ENCODE measurements at regions not wholly inside any gene's neighbourhood (a gene's known extent, or its start where the extent isn't known, plus 50 kb on each side); places are given as distances from the start of the nearest gene placed in this dataset.

DNA sequence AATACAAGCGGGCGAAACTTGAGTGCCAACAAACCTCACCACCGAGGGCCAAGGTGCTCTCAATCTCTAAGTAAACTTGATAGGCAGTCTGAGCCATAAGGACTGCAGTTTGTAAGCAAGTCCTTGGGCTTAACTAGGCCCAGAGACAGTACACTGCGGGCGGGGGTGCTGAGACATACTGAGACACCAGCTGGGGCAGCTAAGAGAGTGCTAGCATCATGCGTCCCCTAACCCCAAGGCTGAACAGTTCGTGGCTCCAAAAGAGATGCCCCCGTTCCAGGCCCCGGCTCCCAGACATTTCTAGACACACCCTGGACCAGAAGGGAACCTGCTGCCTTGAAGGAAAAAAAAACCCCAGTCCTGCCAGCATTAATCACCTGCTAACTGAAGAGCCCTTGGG is 126.8 kb upstream of the PRDX4 start:
- no peak for DNase-seq

DNA sequence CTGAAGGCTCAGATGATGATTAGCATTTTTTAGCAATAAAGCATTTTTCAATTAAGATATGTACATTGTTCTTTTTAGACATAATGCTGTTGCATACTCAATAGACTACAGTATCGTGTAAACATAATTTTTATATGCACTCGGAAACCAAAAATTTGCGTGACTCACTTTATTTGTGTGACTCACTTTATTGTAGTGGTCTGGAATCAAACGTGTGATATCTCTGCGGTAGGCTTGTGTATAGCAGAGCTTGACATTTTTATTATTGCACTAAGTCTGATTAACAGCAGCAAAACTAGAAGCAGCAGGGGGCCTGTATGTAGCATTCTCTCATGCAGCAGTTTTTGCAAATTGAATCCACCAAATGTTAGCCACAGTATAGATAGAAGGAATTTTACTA is 119.1 kb upstream of the PRDX4 start:
- DNase-seq: no peak

DNA sequence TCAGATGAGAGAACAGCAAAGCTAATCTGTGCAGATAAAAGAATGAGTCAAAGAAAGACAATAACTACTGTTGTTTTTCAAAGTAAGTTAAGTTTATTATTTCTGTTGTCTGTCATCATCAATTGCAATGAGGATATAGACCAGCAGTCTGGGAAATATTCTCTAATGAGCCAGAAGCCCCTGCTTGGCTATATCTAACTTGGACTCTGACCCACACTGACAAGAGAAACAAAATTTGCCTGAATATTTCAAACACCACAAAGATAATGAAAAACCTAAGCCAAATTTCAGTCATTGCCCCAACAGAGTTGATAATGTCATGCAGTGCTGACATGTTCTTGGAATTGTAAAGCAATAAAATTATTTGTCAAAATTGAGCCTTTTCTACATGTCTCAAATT is 115.0 kb upstream of the PRDX4 start:
- DNase-seq: no peak

DNA sequence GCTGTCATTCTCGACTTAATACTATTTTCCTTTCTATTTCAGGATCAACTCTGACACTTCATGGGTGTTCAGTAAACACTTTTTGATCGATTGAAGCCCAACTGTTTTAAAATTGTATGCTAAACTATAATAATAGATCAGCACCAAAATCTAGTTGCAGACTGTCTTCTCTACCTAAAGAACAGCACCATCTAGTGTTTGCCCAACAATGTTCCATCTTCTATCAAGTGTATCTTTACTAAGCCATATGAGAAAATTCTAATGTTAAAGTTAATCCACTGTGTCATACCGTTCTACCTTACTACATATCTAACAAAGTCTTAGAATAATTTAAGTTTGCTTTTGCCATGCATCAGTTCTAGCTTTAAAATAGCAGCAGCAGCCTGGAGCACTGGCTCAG is 113.0 kb upstream of the PRDX4 start:
- peak; percentile 76 for DNase-seq

DNA sequence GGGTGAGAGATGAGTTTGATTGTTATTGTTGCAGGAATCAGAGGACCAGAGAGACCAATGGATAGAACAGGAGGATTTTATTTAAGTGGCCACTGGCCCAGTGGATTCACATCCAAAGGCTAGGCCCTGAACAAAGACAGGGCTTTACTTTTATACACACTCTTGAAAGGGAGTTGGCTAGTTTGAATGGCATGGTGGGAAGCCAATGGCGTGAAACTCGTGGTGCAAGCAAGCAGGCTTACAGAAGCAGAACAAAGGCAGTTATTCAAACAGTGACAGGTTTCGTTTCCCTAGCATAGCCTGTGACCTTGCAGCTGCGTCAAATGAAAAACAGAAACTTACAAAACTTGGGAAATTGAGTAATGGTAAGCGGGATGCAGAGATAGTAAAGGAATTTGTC is 110.2 kb upstream of the PRDX4 start:
- no peak for DNase-seq

DNA sequence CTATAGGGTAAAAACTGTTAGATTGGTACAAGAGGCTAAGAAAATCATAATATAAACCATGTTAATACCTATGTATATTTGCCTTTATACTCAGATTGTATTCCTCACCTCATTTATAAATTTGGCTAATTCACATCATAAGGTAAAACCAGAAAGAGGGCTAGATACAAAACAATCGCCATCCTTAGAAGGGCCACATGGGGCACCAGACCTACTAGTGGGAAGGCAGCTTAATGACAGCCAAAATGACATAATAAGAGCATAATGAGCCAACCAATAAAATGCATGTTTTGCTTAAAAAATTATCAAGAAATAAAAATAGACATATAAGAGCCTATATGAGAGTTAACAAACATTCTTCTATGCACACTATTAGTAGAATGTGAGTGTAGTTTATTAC is 107.3 kb upstream of the PRDX4 start:
- DNase-seq: no peak

DNA sequence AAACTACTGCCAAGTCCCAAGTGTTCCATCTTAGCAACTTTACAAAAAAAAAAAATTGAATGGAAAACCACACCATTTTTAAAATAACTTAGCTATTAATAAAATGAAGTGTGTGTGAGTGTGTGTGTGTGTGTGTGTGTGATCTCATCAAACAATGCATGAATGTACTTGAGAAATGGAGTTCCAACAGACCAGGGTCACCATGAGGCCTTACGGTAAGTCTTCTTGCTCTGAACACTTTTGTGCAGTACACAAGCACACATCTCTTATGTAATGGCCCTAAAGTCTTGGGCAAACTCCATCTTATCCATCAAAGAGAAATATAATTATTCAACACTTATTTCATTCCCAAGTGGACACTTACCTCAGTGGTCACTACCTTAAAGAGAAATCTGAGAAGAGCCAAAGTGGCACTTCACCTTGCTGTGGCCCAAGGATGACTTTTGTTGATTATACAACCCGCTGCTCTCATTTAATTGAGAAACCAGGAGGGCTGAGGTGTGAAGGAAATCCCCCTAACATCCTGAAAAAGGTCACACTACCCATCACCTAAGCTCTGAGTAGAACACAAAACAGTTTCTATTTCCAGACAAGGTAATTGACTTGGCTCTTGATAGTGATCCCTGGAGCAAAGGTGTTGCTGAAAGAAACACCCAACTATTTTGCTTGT is 96.5 kb upstream of the PRDX4 start:
- DNase-seq: no peak

DNA sequence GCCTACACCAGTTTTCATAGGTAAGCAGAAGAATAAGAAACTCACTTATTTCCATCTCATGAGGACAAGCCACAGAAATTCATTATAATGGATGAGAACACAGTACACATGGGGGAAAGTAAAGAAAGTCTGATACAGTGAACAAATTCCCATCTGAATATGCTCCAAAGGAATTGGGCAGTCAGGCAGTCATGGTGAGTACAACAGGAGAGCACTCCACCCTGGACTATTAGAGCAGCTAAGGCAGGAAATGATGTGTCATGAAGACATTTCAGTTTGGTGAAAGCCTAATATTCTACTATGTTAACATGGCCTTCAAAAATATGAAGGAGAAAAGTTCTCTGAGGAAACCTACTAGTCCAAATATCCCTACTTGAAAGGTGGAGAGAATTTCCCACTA is 92.0 kb upstream of the PRDX4 start:
- no peak for DNase-seq

DNA sequence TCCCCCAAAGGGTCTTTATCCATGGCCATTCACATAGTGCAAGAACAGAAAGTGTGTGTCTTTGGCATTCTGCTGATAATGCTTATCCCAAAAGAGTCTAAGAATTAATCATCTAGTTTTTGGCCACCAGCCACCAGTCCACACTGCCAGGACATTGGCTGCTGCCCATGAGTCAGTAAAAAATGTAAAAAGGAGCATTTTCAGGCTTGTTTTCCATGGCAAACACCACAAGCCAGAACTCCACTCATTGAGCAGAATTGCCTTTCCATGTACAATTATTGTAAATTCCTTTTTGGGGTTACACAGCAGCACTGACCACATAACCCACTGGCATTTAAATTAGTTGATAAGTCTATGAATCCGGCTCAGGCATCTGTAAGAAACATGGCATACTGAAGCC is 89.2 kb upstream of the PRDX4 start:
- no peak for DNase-seq

DNA sequence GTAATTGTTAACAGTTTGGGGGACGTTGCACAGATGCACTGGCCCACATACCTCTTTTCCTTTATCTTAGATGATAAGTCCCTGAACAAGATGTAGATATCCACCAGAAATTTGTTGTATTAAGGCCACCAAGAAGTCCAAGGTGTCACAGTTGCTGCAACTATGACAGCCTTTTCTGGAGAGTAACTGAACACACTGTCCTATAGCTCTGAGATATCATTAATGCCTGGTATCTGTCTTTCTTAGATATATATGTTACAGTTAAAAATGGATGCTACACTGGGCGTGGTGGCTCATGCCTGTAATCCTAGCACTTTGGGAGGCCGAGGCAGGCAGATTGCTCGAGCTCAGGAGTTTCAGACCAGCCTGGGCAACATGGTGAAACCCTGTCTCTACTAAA is 77.8 kb upstream of the PRDX4 start:
- no peak for DNase-seq

DNA sequence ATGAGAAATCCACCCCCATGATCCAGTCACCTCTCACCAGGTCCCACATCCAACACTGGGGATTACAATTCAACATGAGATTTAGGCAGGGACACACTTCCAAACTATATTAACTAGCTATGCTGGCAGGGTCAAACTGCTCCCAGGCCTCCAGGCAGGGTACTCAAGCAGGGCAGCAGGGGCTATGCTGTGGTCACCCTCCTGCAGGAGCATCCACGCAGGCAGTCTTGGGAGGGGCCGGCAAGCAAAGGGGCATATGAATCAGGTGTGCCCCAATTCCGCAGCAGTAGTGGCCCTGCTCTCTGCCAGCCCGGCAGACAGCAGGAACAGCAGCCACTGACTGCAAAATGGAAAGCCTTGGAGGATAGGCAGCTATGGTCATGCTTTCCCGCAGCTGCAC is 74.6 kb upstream of the PRDX4 start:
- no peak for DNase-seq

DNA sequence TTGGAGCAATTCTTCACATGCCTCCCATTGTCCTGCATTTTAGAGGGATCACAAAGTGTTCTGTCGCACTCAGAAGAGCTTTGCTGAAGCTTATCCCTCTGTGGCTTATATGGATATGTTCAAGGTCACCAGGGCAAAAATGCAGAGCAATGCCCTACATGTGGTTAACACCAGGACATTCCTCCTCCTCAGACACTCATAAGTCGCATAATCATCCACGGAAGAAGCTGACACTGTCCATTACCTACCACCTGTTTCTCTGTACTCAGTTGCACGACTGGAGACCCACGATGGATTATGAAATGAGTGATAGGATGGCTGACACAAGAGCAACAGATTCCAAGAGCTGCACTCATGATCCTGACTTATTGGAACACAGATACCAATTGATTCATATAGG is 68.7 kb upstream of the PRDX4 start:
- DNase-seq: no peak

DNA sequence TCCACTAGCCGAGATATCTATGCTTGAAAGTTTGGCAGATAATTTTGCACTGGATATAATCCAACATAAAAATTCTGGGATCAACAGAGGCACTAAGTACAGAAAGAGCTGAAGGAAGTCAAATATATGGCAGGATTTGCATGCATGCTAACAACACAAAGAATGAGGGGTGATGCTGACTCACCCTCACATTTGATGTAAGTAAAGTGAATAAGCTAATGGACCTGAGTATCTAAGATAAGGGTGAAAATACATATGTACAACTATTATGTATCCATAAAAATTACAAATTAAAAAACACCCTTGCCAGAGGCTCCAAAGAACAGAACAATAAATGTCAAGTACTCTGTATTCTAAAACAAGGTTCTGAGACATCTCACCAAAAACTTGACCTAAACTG is 63.8 kb upstream of the PRDX4 start:
- DNase-seq: no peak

DNA sequence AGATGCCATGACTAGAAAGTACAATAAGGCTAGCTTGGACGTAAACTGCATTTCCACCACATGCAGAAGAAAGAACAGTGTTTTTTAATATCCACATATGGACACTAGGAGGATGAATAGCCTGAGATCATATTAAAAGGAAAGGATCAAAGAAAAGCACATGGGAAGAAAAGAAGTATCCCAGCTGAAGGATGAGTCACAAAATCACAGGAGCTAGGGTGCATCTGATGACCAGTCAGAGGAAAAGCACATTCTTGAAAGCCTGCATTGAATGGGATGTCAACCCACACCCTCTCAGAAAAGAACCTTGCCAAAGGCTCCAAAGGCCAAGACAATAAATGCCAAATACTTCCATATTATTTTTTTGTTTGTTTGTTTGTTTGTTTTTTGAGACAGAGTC is 56.8 kb upstream of the PRDX4 start:
- no peak for DNase-seq

DNA sequence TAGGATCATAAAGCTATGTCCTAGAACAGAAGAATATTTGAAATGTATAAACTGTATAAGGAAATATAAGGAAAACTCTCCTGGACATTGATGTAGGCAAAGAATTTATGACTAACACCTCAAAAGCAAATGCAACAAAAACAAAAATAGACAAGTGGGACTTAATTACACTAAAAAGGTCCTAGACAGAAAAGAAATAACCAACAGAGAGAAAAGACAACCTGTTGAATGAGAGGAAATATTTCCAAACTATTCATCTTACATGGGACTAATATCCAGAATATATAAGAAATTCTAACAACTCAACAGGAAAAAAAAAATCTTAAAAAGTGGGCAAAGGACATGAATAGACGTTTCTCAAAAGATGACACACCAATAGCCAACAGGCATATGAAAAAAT is 54.4 kb upstream of the PRDX4 start:
- DNase-seq: no peak

DNA sequence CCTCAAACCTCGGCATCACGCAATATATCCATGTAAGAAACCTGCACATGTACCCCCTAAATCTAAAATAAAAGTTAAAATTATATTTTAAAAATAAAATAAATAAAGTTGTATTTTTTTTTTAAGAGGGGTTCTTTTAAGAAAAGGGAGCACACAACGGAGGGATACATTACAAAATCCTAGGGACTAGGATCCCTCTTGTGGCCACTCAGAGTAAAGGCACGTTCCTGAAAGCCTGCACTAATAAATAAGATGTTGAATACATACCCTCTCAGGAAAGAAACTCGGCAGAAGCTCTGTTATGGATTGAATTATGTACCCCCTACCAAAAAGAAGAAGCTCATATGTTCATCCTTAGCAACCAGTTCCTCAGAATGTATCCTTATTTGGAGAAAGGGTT is 50.9 kb upstream of the PRDX4 start:
- peak; percentile 32 for DNase-seq

Data from NCI-H1092 treated with DMSO at 0.1 percent for 48 hours (cell line).